ENCODE measurements at regions not wholly inside any gene's neighbourhood (a gene's known extent, or its start where the extent isn't known, plus 50 kb on each side); places are given as distances from the start of the nearest gene placed in this dataset.

DNA sequence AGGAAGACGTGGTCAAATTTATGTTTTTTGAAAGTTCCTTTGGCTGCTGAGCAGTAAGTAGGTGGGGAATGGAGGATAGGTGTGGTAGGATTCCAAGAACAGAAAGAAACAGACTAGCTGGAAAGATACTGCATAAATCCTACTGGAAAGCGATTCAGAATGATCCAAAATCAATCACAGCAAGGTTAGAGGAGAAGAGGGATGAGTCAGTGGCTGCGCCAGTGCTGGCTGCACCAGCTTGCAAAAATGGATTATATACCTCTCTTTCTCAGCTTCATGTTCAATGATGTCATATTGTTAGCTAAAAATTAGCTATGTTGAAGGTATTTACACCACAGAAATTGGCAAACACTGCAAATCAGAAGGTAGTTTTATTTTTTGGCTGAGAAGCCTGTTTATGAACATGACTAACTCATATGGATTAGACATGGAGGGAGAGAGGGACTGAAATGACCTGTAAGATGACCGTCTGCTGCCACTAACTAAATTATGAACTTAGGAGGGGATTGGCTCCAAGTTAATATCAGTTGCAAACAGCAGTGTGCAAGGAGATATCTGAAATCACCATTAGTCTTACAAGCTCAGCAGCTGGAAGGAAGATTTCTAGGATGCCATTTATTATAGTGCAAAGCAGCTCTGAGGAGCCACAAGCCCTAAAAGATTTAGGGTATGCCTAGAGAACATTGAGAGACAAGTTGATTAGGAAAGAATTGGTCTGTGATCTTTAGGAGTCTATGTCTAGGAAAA, 405.3 kb downstream of the MID1IP1 start:
- Histone ChIP-seq H3K4me1 (ENCODE audit: insufficient read depth, low read length) (no peaks in the 10 kb centered on the region), H3K9me3 (ENCODE audit: low read depth, low read length) (no peaks in the 10 kb centered on the region), H3K4me3 (ENCODE audit: low read length) (no peak overlapping the region), H3K27me3 (ENCODE audit: insufficient read depth, low read length) (no peaks in the 10 kb centered on the region)

DNA sequence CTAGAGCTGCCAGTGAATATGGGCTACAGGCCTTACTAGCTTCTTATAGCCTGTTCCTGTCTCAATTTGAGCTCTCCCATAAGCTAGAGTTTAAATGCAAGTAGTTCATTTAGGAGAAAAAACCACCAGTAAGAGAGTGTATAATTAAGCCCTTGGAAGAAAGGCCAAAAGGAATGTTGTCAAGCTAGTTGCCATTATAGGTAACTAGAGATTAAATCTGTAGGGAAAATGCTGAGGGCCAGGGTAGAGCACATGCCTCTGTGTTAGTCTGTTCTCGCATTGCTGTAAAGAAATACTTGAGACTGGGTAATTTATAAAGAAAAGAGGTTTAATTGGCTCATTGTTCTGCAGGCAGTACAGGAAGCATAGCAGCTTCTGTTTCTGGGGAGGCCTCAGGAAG, 410.2 kb downstream of the MID1IP1 start:
- H3K4me3 ChIP-seq (ENCODE audit: low read length): no peak overlapping the region
- no peaks in the 10 kb centered on the region for H3K9me3 ChIP-seq (ENCODE audit: low read depth, low read length)
- H3K27me3 ChIP-seq (ENCODE audit: insufficient read depth, low read length): no peaks in the 10 kb centered on the region
- H3K4me1 ChIP-seq (ENCODE audit: insufficient read depth, low read length): no peaks in the 10 kb centered on the region

DNA sequence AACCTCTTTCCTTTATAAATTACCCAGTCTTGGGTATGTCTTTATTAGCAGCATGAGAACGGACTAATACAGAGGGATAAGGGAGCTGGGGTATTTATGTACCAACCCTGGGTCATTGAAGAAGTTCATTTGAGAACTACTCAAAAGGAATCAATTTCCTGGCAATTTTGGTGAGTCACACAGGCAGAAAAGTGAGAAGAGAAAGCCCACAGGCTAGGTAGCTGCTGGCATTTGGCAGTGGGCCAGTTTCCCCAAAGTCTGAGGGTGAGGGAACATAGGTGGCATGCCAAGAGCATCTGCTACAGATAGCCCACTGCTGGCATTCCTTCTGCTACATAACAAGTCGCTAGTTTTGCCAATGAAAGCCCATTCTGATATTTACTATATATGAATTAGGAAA, 411.2 kb downstream of the MID1IP1 start:
- Histone ChIP-seq H3K4me1 (ENCODE audit: insufficient read depth, low read length) (no peaks in the 10 kb centered on the region), H3K9me3 (ENCODE audit: low read depth, low read length) (no peaks in the 10 kb centered on the region), H3K4me3 (ENCODE audit: low read length) (no peak overlapping the region), H3K27me3 (ENCODE audit: insufficient read depth, low read length) (no peaks in the 10 kb centered on the region)

DNA sequence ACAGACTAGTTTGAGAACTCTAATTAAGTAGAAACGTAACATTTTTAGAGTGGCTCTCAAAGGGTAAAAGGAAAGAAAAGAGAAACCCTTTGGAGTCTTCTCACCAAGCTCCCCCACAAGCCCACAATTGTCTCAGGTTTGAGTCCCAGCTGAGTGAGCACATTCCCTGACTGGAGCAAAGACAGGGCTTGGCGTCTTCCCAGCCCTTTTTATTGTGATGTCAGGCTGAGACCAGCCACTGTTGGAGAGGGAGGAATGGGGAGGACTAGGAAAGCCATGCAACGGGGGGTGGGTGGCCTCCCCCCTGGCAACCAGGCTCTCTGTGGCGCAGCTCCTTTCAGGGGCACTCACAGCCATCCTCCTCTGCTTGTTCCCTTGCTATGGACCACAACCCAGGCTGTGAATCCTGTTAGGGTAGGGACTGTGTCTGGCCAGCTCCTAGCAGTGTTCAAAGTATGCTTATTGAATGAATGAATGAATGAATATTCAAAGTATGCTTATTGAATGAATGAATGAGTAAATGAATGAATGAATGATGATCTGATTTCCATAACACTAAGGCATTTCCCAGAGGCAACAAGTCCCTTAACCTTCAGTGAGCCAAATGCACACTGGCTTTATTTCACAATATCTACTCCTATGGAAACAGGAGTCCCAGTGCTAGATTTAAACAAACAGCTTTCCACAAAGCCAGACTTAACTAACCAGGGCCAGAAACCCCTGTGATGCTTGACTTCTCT, 413.3 kb downstream of the MID1IP1 start:
- no peaks in the 10 kb centered on the region for H3K4me1 ChIP-seq (ENCODE audit: insufficient read depth, low read length)
- no peaks in the 10 kb centered on the region for H3K9me3 ChIP-seq (ENCODE audit: low read depth, low read length)
- H3K27me3 ChIP-seq (ENCODE audit: insufficient read depth, low read length): no peaks in the 10 kb centered on the region
- H3K4me3 ChIP-seq (ENCODE audit: low read length): no peak overlapping the region

DNA sequence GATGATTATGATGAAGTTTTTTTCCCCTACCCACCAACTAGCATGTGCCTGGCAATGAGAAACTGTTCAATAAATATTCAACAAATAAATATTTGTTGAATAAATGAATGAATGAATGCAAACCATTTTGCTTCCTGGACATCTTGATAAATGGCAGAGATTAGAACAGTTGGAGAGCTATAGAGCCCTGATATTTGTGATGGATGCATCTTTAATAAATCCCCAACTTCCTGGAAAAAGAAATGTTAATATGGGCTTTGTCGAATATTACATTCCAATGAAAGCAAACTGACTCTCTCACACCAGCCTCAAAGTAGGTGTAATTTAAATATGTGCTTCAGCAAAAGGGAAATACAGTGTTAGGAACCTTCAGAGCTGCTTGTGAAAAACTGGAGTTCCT, 419.7 kb downstream of the MID1IP1 start:
- Histone ChIP-seq H3K27me3 (ENCODE audit: insufficient read depth, low read length) (no peaks in the 10 kb centered on the region), H3K9me3 (ENCODE audit: low read depth, low read length) (no peaks in the 10 kb centered on the region), H3K4me3 (ENCODE audit: low read length) (no peak overlapping the region), H3K4me1 (ENCODE audit: insufficient read depth, low read length) (no peaks in the 10 kb centered on the region)

DNA sequence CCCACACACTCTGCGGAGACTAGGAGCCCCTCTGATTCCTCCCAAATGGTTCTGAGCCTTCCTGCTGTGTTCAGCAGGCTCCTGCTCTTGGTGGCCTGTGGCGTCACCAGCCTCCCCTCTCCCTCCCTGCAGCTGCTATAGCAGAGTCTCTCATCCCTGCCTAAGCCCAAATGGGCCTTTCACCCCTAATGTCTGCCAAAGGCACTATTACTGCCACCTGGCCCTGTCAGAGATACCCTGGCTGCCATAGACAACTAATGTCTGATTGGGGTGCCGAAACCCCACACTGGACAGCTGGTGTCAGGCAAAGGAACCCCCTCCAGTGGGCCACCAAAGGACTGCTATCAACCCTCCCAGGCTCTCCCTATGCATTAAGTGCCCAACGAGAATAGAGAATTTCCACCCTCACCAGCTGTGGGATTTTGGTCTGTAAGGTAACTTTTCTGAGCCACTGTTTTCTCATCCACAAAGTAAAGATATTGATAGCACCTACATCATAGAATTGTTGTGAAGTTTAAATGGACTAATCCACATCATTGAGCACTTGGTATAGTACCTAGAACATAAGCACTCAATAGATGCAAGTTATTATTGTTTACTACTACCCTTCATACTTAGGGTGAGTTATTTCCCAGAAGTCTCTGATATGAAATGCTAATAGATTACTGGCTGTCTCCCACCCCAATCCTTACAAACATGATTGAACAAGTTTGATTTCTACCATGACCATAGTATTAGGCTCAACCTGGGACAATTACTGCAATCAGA, 421.3 kb downstream of the MID1IP1 start:
- Histone ChIP-seq H3K4me3 (ENCODE audit: low read length) (no peak overlapping the region), H3K9me3 (ENCODE audit: low read depth, low read length) (no peaks in the 10 kb centered on the region), H3K4me1 (ENCODE audit: insufficient read depth, low read length) (no peaks in the 10 kb centered on the region), H3K27me3 (ENCODE audit: insufficient read depth, low read length) (no peaks in the 10 kb centered on the region)

DNA sequence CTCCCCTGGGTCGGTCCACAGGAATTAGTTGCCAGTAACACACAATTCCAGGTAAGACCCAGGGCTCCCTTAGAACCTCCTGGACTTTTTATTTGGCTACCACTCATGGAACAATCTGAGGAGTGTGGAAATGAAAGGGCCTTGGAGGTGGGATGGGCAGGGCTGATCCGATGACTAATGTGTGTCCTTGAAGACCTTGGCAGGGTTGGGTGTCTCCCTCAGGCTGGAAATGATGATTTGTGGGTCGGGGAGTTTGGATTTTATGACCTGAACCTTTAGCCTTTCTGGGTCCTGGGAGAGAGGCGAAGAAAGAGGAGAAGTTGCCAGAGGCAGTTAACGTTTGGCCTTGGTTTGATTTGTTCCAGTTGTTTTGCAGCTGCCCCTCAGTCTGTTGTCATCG, 425.0 kb downstream of the MID1IP1 start:
- no peaks in the 10 kb centered on the region for H3K27me3 ChIP-seq (ENCODE audit: insufficient read depth, low read length)
- H3K9me3 ChIP-seq (ENCODE audit: low read depth, low read length): no peaks in the 10 kb centered on the region
- no peak overlapping the region for H3K4me3 ChIP-seq (ENCODE audit: low read length)
- H3K4me1 ChIP-seq (ENCODE audit: insufficient read depth, low read length): no peaks in the 10 kb centered on the region

DNA sequence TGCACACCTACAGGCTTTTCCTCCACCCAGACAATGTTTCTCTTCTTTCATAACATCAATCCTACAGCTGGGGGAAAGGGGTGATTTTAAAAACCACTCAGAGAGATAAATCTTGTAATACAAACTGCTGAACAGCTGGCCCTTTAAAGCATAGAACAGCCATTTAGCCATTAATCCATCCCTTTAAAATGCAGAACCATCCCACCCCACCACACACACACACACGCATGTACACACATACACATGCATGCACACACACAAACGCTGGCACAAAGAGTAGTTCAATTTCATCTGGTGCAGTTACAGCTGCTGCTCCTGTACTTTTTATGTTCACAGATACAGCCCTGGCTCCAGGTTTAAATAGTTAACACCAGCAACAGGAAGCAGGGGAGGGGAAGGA, 426.1 kb downstream of the MID1IP1 start:
- H3K4me3 ChIP-seq (ENCODE audit: low read length): no peak overlapping the region
- H3K4me1 ChIP-seq (ENCODE audit: insufficient read depth, low read length): no peaks in the 10 kb centered on the region
- H3K9me3 ChIP-seq (ENCODE audit: low read depth, low read length): no peaks in the 10 kb centered on the region
- no peaks in the 10 kb centered on the region for H3K27me3 ChIP-seq (ENCODE audit: insufficient read depth, low read length)

DNA sequence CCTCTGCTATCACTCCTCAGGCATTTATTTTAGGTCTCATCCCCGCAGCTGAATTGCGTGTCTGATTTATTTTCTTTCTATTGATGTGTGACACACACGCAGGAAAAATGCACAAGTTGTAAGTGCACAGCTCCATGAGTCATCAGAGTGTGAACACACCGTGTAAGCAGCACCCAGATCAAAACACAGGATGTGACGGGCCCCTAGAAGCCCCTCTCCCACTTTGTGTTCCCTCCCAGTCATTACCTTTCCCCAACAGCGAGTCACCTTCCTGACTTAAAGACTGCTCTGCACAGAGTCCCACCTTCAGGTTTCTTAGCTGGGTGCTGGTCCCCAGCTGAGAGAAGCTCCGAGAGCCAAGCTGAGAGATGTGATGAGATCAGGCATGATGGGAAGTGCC, 436.7 kb downstream of the MID1IP1 start:
- no peaks in the 10 kb centered on the region for H3K4me1 ChIP-seq (ENCODE audit: insufficient read depth, low read length)
- no peaks in the 10 kb centered on the region for H3K27me3 ChIP-seq (ENCODE audit: insufficient read depth, low read length)
- H3K4me3 ChIP-seq (ENCODE audit: low read length): no peak overlapping the region
- H3K9me3 ChIP-seq (ENCODE audit: low read depth, low read length): no peaks in the 10 kb centered on the region

DNA sequence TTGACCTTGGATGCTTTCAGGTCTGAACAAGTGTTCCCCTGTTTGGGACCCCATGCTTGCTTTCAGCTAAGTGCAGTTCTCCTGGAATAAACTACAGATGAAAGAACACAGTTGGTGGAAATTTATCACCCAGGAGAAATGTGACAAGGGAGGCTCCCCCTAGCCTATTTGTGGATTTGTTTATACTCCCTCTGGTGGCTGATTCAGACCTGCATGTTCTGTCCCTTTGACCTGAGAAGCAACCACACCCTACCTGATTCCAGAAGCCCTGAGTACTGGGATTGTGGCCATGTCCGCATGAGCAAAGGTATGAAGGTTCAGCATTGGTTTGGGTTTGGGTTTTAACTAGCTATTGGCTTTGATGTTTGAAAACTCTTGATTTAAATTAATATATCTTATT, 440.9 kb downstream of the MID1IP1 start:
- no peaks in the 10 kb centered on the region for H3K9me3 ChIP-seq (ENCODE audit: low read depth, low read length)
- H3K4me3 ChIP-seq (ENCODE audit: low read length): no peak overlapping the region
- no peaks in the 10 kb centered on the region for H3K4me1 ChIP-seq (ENCODE audit: insufficient read depth, low read length)
- H3K27me3 ChIP-seq (ENCODE audit: insufficient read depth, low read length): no peaks in the 10 kb centered on the region

DNA sequence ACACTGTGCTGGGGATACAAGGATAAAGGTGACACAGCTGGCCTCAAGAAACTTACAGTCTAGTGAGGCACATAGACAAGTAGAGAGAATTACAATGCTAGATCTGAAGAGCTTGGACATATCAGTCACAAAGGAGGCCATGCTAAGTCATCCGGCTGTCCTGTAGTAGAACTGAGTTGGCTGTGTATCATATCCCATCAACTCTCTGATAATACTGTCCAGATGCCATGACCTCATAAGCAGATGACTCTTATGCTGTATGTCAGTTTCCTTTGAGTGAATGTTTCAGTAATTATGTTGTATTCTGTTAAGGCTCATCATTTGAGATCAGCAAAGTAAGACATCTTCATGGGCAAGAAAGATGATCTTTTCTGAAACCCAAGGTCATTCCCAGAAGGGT, 442.9 kb downstream of the MID1IP1 start:
- no peak overlapping the region for H3K4me3 ChIP-seq (ENCODE audit: low read length)
- no peaks in the 10 kb centered on the region for H3K4me1 ChIP-seq (ENCODE audit: insufficient read depth, low read length)
- H3K27me3 ChIP-seq (ENCODE audit: insufficient read depth, low read length): no peaks in the 10 kb centered on the region
- no peaks in the 10 kb centered on the region for H3K9me3 ChIP-seq (ENCODE audit: low read depth, low read length)

DNA sequence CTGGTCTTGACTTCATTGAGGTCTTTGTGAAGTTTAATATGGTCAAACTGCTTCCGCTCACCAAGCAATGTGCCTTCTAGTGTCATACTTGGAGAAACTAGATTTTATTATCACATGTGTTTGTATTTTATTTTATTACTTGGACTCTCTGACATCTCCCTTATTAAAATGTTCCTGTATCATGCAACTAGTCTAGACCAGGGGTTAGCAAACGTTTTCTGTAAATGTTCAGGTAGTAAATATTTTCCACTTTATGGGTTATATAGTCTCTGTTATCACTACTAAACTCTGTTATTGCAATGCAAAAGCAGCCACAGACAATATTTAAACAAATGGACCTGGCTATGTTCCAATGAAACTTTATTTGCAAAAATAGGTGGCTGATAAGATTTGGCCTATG, 443.8 kb downstream of the MID1IP1 start:
- Histone ChIP-seq H3K4me3 (ENCODE audit: low read length) (no peak overlapping the region), H3K4me1 (ENCODE audit: insufficient read depth, low read length) (no peaks in the 10 kb centered on the region), H3K9me3 (ENCODE audit: low read depth, low read length) (no peaks in the 10 kb centered on the region), H3K27me3 (ENCODE audit: insufficient read depth, low read length) (no peaks in the 10 kb centered on the region)

DNA sequence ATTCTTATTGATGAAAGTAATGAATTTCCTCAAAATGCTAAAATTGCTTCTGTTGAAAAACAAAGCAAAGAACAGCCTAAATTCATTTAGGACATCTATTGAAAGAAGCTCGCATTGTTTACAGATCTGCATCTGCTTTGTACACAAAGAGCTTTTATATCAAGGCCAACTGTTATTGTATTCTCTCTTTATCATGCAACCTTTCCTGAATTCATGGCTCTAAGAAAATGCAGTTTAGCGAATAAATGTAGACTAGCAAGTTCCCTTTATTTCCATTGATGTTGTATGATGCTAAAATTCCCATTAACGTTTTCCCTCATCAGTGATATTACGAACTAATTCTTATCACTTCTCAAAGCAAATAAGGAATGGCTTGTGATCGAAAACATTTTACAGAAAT, 446.3 kb downstream of the MID1IP1 start:
- Histone ChIP-seq H3K9me3 (ENCODE audit: low read depth, low read length) (no peaks in the 10 kb centered on the region), H3K4me3 (ENCODE audit: low read length) (no peak overlapping the region), H3K27me3 (ENCODE audit: insufficient read depth, low read length) (no peaks in the 10 kb centered on the region), H3K4me1 (ENCODE audit: insufficient read depth, low read length) (no peaks in the 10 kb centered on the region)

DNA sequence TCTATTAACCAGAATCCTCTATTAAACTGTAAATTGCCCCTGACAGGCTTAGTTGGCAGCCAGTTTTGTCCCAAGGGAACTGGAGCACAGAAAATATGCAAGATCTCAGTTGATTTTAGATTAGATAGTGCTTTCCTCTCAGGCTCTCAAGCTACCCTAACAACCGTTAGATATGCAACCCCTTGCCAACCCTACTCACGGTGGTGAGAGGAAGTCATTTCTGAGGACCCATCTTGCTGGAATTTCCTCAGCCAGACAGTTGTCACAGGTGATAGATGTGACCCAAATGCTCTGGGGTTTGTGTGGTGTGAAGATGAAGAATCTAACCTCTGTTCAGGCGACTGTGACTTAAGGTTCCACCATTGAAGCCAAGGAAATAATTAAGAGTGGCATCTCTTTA, 447.1 kb downstream of the MID1IP1 start:
- no peaks in the 10 kb centered on the region for H3K4me1 ChIP-seq (ENCODE audit: insufficient read depth, low read length)
- H3K9me3 ChIP-seq (ENCODE audit: low read depth, low read length): no peaks in the 10 kb centered on the region
- H3K27me3 ChIP-seq (ENCODE audit: insufficient read depth, low read length): no peaks in the 10 kb centered on the region
- no peak overlapping the region for H3K4me3 ChIP-seq (ENCODE audit: low read length)

DNA sequence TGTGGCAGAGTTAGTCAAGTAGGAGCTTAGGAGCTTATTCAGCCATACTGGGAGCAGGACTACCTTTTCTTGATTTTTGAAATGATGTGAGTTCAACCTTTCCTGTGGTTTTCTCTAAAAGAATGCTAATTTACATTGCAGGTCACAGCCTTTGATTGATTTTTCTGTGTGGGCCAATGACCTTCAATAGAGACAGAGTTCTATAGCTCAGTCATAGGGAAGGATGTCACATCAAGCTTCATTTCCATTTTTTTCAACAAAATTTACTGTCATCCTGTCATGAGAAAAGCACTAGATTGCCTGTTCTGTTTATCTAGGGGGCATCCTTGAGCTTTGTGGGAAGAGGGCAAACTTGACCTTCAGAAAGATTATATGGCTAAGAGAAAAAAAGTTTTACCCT, 448.7 kb downstream of the MID1IP1 start:
- H3K9me3 ChIP-seq (ENCODE audit: low read depth, low read length): no peaks in the 10 kb centered on the region
- no peaks in the 10 kb centered on the region for H3K27me3 ChIP-seq (ENCODE audit: insufficient read depth, low read length)
- H3K4me1 ChIP-seq (ENCODE audit: insufficient read depth, low read length): no peaks in the 10 kb centered on the region
- H3K4me3 ChIP-seq (ENCODE audit: low read length): no peak overlapping the region
